ENCODE measurements at regions not wholly inside any gene's neighbourhood (a gene's known extent, or its start where the extent isn't known, plus 50 kb on each side); places are given as distances from the start of the nearest gene placed in this dataset.
"Not testable (repeated sequence)": the region's sequence is repeated elsewhere in the genome, so short reads cannot be mapped to it uniquely, and the experiment has no call there.

- TF ChIP-seq, protein P1, sequence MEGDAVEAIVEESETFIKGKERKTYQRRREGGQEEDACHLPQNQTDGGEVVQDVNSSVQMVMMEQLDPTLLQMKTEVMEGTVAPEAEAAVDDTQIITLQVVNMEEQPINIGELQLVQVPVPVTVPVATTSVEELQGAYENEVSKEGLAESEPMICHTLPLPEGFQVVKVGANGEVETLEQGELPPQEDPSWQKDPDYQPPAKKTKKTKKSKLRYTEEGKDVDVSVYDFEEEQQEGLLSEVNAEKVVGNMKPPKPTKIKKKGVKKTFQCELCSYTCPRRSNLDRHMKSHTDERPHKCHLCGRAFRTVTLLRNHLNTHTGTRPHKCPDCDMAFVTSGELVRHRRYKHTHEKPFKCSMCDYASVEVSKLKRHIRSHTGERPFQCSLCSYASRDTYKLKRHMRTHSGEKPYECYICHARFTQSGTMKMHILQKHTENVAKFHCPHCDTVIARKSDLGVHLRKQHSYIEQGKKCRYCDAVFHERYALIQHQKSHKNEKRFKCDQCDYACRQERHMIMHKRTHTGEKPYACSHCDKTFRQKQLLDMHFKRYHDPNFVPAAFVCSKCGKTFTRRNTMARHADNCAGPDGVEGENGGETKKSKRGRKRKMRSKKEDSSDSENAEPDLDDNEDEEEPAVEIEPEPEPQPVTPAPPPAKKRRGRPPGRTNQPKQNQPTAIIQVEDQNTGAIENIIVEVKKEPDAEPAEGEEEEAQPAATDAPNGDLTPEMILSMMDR (IDR thresholded peaks at IDR 0.05; ENCODE audit: low read depth, low read length, missing control alignments): no peak
- H3K4me3 ChIP-seq (replicated peaks; ENCODE audit: low read depth, low read length): no peak overlapping the region
These were observed 353.9 kb upstream of the ROPN1 start for GRCh38 chr3:124345845-124346244.

DNA sequence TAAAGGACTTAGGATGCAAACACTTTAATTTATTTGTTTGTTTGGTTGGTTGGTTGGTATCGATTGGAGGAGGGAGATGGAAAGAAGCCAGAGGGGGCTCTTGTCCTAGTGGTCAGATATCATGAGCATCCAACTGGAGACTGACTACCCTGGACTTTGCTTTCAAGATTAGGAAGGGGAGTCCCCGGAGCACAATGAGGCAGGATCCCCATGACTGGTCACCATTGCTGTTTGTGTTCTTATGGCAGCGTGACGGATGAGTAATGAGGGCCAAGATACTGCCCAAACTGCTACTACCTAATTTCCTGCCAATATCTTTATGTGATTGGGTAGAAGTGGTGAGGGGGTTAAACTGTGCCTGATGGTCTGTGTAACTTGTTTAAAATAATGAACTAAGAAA is 354.6 kb upstream of the ROPN1 start:
- no peak for DNase-seq (ENCODE audit: extremely low read depth, low read depth)
- no peak overlapping the region for H3K4me3 ChIP-seq (replicated peaks; ENCODE audit: low read depth, low read length)
- TF ChIP-seq, protein P1 (IDR thresholded peaks at IDR 0.05; ENCODE audit: low read depth, low read length, missing control alignments): no peak

More at GRCh38 chr3:124345845-124346244, 353.9 kb upstream of the ROPN1 start:
- DNase-seq (ENCODE audit: extremely low read depth, low read depth): no peak

DNA sequence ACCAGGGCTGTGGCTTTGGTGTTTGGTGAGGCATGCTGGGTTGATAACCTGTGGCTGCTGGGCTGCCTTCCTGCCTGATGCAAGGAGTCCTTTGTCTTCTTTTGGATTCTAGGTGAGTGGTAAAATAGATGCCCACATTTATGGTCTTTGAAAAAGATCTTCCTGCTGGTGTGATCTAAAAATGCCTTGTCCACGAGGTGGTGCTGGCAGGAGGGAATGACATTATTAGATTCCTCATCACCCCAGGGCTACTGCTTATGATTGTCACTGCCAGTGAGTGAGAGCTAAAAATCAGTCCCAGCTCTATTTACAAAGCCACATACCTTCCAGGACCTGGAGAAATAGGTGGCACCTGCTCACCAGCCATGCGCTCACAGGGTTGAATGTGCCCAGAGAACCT is 355.5 kb upstream of the ROPN1 start:
- DNase-seq (ENCODE audit: extremely low read depth, low read depth): no peak
- TF ChIP-seq, protein P1 (IDR thresholded peaks at IDR 0.05; ENCODE audit: low read depth, low read length, missing control alignments): no peak

DNA sequence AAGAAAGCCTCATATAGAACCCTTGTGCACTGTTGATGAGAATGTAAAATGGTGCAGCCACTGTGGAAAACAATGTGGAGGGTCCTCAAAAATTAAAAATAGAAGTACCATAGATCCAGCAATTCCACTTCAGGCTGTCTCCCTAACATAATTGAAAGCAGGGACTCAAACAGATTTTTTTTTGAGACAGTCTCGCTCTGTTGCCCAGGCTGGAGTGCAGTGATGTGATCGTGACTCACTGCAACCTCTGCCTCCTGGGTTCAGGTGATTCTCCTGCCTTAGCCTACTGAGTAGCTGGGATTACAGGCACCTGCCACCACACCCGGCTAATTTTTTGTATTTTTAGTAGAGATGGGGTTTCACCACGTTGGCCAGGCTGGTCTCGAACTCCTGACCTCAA is 356.6 kb upstream of the ROPN1 start:
- not testable (repeated sequence) for DNase-seq (ENCODE audit: extremely low read depth, low read depth); H3K4me3 ChIP-seq (replicated peaks; ENCODE audit: low read depth, low read length)

More for the DNA sequence above, 355.5 kb upstream of the ROPN1 start:
- no peak overlapping the region for H3K4me3 ChIP-seq (replicated peaks; ENCODE audit: low read depth, low read length)

GRCh38 chr3:124351430-124352148 is 359.7 kb upstream of the ROPN1 start:
- TF ChIP-seq, protein P1 (IDR thresholded peaks at IDR 0.05; ENCODE audit: low read depth, low read length, missing control alignments): peak; percentile 47
- peak; percentile 31 for DNase-seq (ENCODE audit: extremely low read depth, low read depth)
- H3K4me3 ChIP-seq (replicated peaks; ENCODE audit: low read depth, low read length): no peak overlapping the region

- no peak for DNase-seq (ENCODE audit: extremely low read depth, low read depth)
- no peak overlapping the region for H3K4me3 ChIP-seq (replicated peaks; ENCODE audit: low read depth, low read length)
- TF ChIP-seq, protein P1 (IDR thresholded peaks at IDR 0.05; ENCODE audit: low read depth, low read length, missing control alignments): no peak
These were observed 360.2 kb upstream of the ROPN1 start for GRCh38 chr3:124352149-124352539.

DNA sequence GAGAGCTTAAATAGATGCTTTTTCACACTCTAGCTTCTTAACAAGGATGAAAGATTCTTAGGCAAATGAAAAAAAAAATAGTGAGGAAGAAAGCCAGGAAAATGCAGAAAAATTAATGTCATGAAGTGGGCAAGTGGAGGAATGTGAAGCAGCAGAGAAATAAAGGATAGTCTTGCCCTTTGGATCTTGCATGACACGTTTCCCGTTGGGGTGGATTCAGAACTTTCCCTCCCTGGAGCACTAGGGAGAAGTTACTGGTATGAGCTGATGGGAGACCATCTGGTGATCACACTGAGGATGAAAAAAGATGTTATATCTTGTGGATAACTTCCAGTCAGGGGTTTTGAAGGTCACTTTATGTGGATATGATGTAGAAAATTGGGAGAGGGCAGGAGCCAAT is 361.8 kb upstream of the ROPN1 start:
- TF ChIP-seq, protein P1 (IDR thresholded peaks at IDR 0.05; ENCODE audit: low read depth, low read length, missing control alignments): no peak
- DNase-seq (ENCODE audit: extremely low read depth, low read depth): no peak
- no peak overlapping the region for H3K4me3 ChIP-seq (replicated peaks; ENCODE audit: low read depth, low read length)

All from HFF-Myc (cell line).